ENCODE measurements at regions not wholly inside any gene's neighbourhood (a gene's known extent, or its start where the extent isn't known, plus 50 kb on each side); places are given as distances from the start of the nearest gene placed in this dataset.

DNA sequence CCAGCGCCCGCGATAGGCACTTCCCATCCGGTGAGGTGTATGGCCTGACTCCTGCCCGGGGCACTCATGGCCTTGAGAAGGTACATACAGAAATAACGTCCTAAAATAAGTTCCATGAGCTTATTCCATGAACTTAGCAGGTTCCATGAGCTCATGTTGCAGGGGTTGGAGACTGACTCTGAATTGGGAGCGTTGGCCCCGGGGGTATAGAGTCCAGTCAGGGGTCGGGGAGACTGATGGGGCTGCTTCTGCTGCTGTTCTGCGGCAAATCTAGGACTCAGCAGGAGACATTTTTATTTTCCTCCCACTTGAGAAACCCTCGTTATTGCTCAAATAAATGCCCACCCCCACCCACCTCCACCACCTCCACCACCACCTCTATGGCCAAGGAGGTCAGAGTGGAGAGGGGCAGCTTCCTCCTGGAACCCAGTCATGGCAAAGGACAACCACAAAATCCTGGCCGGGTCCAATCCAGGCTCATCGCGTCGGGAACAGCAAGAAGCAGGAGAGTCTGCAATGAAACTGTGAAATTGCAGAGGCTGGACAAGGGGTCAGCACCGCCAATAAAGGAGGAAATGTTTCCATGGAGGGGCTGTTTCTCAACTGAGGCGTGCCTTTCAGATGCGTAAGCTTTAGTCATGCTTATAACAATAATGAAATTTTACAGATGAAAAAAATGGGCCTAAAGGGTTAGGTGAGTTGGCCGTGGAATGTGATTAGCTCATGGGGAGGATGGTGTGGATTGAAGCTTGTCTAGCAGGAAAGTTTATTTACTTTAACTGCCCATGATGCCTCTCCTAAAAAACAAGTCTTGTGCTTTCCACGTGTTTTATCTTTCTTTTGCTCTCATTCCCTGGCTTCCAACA lies 136.6 kb upstream of the ALKAL2 start (continued):
- TF ChIP-seq, protein P1, sequence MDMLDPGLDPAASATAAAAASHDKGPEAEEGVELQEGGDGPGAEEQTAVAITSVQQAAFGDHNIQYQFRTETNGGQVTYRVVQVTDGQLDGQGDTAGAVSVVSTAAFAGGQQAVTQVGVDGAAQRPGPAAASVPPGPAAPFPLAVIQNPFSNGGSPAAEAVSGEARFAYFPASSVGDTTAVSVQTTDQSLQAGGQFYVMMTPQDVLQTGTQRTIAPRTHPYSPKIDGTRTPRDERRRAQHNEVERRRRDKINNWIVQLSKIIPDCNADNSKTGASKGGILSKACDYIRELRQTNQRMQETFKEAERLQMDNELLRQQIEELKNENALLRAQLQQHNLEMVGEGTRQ (IDR thresholded peaks at IDR 0.05; ENCODE audit: low read depth, low read length) = no peak
- TF ChIP-seq, protein P1 (CRISPR knock-in tag; IDR thresholded peaks at IDR 0.05; ENCODE audit: borderline replicate concordance) = no peak

DNA sequence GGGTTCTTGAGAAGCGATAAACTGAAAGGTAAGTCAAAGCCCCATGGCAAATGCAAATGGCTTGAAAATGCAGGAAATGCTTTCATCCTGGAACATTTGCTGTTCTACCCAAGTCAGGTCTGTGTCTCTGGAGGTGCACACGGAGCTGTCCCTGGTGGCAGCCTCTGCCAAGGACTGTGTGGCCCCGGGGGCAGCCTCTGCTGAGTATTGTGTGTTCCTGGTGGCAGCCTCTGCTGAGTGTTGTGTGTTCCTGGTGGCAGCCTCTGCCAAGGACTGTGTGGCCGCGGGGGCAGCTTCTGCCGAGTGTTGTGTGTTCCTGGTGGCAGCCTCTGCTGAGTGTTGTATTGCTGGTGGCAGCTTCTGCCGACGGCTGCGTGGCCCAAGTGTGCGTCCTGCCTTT lies 135.6 kb upstream of the ALKAL2 start:
- DNase-seq (ENCODE audit: low spot score) = no peak
- Histone ChIP-seq H3K36me3 (replicated peaks in 1 of 2; ENCODE audit: control insufficient read depth in 1 of 2, insufficient read depth in 2 of 2, low read length in 2 of 2) (no peaks in the 10 kb centered on the region), H3K4me3 (replicated peaks in 1 of 3; ENCODE audit: insufficient read depth in 1 of 3, low read depth in 2 of 3, low read length in 3 of 3) (no peak overlapping the region), H2AFZ (ENCODE audit: low read length) (no peak overlapping the region), H3K4me1 (ENCODE audit: insufficient read depth, low read length) (no peaks in the 10 kb centered on the region), H3K79me2 (ENCODE audit: insufficient read depth, low read length) (no peaks in the 10 kb centered on the region), H3K4me2 (ENCODE audit: low read depth, low read length) (no peak overlapping the region), H4K20me1 (ENCODE audit: insufficient read depth, low read length) (no peaks in the 10 kb centered on the region), H3K27ac (ENCODE audit: extremely low read length, insufficient read depth, low read length) (no peak overlapping the region), H3K9ac (ENCODE audit: insufficient read depth, low read depth, low read length) (no peak overlapping the region), H3K9me3 (ENCODE audit: low read length) (no peaks in the 10 kb centered on the region), H3K27me3 (ENCODE audit: control insufficient read depth in 1 of 2, insufficient read depth in 2 of 2, low read length in 2 of 2) (peaks cover 0 to 32% of the 10 kb centered on the region in 2 experiments; a peak in 3 of 5 replicates)
- CTCF ChIA-PET (ENCODE audit: low intra/inter-chr PET ratio, low total read pairs) = no interaction called here
- WGBS (ENCODE audit: low lambda C conversion rate) = 12% methylated on average over 9 of the region's 10 CpGs
- FAIRE-seq = no peak
- no TSS peak for BruUV-seq (replicated peaks)
- intact Hi-C loops (cut with micrococcal nuclease; ENCODE audit: unreplicated experiment) (no loop called here), in situ Hi-C loops (cut with HindIII; ENCODE audit: extremely low pct_ligation_motif_present, low pct_unique_long_range_greater_than_20kb) (no loop called here)
- TF ChIP-seq ASH2L (IDR thresholded peaks at IDR 0.05; ENCODE audit: insufficient read length, low read depth, low read length) (no peak), SP140L (CRISPR knock-in tag; IDR thresholded peaks at IDR 0.05; ENCODE audit: borderline replicate concordance) (no peak), IRF2 (CRISPR knock-in tag; IDR thresholded peaks at IDR 0.05) (no peak), ZBTB38 (CRISPR knock-in tag; IDR thresholded peaks at IDR 0.05) (no peak), TBP (CRISPR knock-in tag; IDR thresholded peaks at IDR 0.05) (no peak), MED8 (CRISPR knock-in tag; IDR thresholded peaks at IDR 0.05; ENCODE audit: insufficient replicate concordance) (no peak)
- TF ChIP-seq, protein P2, sequence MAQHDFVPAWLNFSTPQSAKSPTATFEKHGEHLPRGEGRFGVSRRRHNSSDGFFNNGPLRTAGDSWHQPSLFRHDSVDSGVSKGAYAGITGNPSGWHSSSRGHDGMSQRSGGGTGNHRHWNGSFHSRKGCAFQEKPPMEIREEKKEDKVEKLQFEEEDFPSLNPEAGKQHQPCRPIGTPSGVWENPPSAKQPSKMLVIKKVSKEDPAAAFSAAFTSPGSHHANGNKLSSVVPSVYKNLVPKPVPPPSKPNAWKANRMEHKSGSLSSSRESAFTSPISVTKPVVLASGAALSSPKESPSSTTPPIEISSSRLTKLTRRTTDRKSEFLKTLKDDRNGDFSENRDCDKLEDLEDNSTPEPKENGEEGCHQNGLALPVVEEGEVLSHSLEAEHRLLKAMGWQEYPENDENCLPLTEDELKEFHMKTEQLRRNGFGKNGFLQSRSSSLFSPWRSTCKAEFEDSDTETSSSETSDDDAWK (CRISPR knock-in tag; IDR thresholded peaks at IDR 0.05) = no peak
- TF ChIP-seq, protein P3, sequence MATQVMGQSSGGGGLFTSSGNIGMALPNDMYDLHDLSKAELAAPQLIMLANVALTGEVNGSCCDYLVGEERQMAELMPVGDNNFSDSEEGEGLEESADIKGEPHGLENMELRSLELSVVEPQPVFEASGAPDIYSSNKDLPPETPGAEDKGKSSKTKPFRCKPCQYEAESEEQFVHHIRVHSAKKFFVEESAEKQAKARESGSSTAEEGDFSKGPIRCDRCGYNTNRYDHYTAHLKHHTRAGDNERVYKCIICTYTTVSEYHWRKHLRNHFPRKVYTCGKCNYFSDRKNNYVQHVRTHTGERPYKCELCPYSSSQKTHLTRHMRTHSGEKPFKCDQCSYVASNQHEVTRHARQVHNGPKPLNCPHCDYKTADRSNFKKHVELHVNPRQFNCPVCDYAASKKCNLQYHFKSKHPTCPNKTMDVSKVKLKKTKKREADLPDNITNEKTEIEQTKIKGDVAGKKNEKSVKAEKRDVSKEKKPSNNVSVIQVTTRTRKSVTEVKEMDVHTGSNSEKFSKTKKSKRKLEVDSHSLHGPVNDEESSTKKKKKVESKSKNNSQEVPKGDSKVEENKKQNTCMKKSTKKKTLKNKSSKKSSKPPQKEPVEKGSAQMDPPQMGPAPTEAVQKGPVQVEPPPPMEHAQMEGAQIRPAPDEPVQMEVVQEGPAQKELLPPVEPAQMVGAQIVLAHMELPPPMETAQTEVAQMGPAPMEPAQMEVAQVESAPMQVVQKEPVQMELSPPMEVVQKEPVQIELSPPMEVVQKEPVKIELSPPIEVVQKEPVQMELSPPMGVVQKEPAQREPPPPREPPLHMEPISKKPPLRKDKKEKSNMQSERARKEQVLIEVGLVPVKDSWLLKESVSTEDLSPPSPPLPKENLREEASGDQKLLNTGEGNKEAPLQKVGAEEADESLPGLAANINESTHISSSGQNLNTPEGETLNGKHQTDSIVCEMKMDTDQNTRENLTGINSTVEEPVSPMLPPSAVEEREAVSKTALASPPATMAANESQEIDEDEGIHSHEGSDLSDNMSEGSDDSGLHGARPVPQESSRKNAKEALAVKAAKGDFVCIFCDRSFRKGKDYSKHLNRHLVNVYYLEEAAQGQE (IDR thresholded peaks at IDR 0.05; ENCODE audit: borderline replicate concordance in 1 of 2, low read depth in 1 of 2, low read length in 2 of 2) = peak; percentile 10 to 71
- POLR2A ChIA-PET = no interaction called here
- peak; percentile 55 for ATAC-seq

Data from HepG2 (cell line).